GM19238 (cell line): ENCODE measurements at regions not wholly inside any gene's neighbourhood (a gene's known extent, or its start where the extent isn't known, plus 50 kb on each side); places are given as distances from the start of the nearest gene placed in this dataset.
"Not testable (repeated sequence)": the region's sequence is repeated elsewhere in the genome, so short reads cannot be mapped to it uniquely, and the experiment has no call there.

Experiments used
- DNase-seq: peaks from one replicate; pipeline ENCODE4 v3.0.0; 2011; ENCODE audit warnings: low spot score; ENCODE audit not compliant: insufficient read length

- DNase-seq, result no peak
These were observed 1459.2 kb upstream of the SLC10A2 start for GRCh38 chr13:104525467-104525866.

DNA sequence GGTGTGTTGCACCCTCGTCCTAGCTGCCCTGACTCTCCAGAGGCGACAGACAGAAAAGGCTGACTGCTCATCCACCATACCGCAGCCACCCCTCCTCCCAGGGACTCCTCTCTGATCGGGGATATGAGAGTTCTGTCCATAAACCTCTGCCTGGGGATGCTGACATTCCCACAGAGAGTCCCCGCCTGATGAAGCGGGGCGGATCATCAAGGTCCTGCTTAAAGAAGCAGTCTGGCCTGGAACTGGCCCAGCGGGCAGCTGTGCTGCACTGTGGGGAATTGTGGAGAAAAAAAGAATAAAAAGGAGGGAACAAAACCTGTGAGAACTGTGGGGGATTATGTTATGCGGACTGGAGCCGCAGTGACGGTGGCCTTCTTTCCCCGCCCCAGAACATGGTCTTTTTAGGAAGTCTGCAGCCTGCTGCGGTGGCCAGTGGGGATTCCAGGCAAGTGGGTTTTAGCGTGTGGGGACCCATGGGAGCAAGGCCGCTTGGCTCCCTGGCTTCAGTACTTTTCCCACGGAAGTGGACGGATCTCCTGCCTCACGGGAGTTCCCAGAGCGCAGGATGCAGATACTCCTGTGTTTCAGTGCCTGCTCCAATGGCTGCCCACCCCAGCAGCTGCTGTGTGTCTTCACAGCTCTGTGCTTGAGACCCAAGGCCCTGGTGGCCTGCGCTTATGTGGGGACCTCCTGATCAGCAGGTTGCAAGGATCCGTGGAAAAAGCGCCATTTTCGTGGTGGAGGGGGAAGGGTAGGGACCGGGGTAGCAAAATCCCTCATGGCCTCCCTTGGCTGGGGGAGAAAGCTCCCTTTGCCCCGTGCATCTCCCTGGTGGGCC is 1456.2 kb upstream of the SLC10A2 start:
- no peak for DNase-seq

- DNase-seq, result no peak
These were observed 1444.2 kb upstream of the SLC10A2 start for GRCh38 chr13:104510422-104510821.

GRCh38 chr13:104493502-104493901 is 1427.3 kb upstream of the SLC10A2 start:
- not testable (repeated sequence) for DNase-seq

DNA sequence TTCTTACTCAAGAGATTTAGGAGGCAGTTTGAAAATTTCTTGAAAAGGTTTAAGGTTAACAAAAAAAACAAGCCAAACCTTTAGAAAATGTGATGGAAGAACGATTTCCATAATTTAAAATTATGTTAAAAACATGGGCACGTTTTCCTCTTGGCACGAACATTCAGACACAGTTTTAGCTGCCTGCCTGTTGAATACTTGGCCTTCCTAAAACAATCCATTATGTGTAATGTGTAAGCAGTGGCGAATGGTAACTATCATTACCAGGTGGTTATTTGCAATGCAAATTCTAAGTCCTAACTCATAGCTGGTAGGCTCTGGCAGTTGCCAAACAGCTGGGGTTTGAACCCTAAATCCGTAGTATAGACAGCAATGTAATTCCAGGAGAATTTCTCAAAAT is 1425.7 kb upstream of the SLC10A2 start:
- no peak for DNase-seq

DNA sequence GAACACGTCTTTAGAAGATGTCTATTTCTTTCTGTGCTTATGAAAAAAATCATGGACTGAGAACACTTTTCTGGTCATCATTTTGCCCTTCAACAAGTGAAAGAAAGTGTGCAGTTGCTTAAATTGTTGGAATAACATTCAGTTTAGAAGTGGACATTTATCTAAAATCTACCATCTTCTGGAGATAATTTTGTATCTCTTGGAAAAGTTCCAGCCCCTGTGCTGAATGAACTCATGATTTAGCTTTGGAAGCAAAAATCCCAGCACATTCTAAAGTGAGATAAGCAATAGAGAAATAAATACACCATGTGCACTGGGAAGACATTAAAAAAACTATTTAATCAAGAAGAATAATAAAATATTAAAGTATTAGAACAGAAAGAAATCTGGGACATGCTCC is 1420.8 kb upstream of the SLC10A2 start:
- DNase-seq, result no peak

DNA sequence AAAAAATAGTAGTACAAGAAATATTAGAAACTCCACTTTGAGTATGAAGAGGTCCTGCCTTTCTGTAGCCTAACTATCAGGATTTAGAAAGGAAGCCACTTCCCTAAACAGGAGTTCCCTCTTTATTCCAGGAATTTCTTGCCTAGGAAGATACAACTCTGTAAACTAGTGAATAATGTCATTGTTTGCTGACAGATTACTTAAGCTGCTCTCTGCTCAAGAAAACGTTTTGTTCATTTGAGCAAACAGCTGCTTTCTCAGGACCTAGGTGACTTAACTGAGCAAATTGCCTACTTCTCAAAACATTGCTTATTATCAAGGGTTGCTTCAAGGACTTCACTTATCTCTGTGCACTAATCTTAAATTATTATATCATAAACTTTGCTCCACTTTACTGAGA is 1419.4 kb upstream of the SLC10A2 start:
- no peak for DNase-seq

GRCh38 chr13:104483631-104484030 is 1417.4 kb upstream of the SLC10A2 start:
- DNase-seq, result no peak

DNA sequence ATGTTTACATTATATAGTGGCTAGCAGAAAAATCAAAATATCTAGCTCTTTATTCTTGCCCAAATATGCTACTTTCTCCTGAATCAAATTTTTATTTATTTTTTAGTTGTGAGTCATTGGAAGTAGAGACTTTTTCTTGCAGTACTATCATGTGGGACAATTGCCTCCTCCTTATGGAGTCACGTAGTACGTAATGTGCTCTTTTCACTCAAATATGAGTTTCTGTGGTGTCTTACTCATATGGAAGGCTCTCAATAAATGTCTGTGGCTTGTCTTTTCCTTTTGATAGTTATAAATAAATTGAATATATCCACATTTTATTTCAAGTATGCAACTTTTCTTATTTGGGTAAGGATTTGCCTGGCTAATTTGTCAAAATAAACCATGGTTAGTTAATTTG is 1411.0 kb upstream of the SLC10A2 start:
- DNase-seq, result no peak

GRCh38 chr13:104473936-104474335 is 1407.7 kb upstream of the SLC10A2 start:
- no peak for DNase-seq

GRCh38 chr13:104466016-104466415 is 1399.8 kb upstream of the SLC10A2 start:
- DNase-seq, result no peak

- DNase-seq, result no peak
These were observed 1394.8 kb upstream of the SLC10A2 start for GRCh38 chr13:104461049-104461448.

GRCh38 chr13:104460554-104460953 is 1394.3 kb upstream of the SLC10A2 start:
- DNase-seq, result no peak

DNA sequence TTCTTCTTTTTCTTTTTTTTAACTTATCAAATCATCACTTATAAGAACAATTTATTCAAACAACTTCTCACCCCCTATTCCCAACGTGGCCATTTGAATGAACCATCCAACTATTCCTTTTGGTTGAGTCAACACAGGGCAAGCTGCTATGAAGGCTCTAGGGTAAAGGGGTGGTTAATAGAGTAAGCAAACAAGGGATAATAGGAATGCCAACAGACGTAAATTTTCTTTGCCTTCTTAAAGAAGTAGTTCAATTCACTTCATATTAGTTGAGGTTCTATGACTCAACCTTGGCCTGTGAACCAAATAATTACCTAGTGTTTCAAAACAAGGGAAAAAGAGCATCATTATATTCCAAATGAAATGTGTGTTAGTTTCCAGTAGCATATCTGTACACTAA is 1383.8 kb upstream of the SLC10A2 start:
- DNase-seq, result no peak

GRCh38 chr13:104447348-104447747 is 1381.1 kb upstream of the SLC10A2 start:
- DNase-seq, result no peak

DNA sequence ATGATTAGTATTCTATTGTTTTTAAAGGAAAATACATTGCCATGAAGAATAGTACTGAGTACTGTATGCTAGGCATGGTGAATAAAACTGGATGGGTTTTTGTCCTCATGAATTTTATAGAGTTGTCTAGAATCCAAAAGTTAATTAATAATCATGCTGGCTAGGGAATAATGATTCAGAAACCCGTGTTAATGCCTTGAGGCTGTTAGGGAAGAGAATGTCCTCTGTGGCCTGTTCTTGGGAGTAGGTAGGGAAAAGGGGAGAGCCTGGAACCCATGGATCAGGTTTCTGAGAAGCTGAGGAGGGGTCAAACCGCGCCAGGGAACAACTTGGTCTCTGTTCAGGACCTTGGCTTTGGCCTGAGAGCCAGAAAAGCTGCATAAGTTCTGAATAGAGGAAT is 1376.3 kb upstream of the SLC10A2 start:
- DNase-seq, result no peak

GRCh38 chr13:104436555-104436954 is 1370.3 kb upstream of the SLC10A2 start:
- DNase-seq, result no peak

DNA sequence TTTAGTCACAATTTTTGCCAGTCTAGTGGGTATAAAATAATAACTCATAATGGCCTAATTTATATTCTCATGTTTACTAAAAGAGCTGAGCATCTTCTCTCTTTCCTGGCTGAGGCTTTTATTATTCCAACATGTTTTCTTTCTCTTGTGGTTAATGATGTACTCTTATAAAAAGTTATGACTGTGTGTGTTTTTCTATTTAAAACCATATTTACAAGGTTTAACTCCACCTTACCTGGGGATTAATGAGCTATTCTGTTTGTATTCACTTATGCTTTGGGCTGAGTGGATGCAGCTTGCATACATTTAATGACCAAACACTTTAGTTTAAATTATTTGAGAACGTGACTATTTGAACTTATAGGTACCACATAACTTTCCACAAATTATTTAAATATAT is 1365.7 kb upstream of the SLC10A2 start:
- no peak for DNase-seq

DNA sequence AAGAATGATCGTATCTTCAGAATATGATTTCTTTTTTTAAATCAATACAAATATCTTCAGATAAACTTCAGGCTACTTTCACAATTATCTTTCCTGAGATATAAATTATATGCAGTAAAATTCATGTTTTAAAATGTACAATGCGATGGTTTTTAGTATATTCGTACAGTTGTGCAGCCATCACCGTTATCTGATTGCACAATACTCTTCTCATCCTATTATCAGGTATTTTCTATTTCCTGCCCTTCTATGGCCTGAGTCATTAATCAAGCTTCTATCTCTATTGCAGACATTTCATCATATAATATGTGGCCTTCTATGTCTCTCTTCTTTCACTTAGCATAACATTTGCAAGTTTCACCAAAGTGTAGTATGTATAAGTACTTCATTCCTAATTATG is 1360.2 kb upstream of the SLC10A2 start:
- DNase-seq, result no peak

GRCh38 chr13:104422668-104423067 is 1356.5 kb upstream of the SLC10A2 start:
- DNase-seq, result no peak

DNA sequence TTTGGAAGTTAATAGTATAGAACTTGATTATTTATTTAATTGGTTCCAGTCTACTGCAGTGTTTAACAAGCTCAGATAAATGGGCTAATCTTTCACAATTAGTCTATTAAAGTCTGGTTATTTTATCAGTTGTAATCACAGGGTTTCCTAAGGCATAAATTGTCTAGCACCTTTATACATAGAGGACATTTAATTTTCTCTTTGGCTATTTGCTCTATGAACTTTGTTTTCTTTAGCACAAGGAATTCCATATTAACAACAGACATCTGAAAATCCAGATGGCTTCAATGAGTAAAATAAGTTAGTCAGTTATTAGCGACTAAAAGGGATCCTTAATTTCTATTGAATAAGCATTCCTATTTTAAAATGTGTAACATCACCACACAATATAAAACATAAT is 1350.8 kb upstream of the SLC10A2 start:
- DNase-seq, result no peak

DNA sequence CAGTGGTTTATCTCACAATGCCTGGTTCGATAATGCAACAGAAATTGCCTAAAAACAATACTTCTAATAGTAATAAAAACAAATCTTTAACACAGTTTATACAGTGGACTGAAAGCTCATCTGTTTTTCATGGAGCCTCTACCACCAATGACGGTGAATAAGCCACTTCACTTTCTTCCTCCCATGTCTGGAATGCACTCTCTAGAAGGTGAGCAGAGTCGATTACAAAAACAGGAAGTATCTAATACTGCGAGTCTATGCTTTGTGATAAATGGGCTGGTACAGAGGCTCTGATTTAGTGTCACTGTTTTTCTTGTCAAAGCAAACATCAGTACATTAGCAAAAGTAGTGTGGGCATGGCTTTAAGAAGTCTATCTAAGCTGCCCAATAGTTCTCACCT is 1348.6 kb upstream of the SLC10A2 start:
- no peak for DNase-seq

GRCh38 chr13:104414181-104414580 is 1348.0 kb upstream of the SLC10A2 start:
- no peak for DNase-seq
